ENCODE measurements at regions not wholly inside any gene's neighbourhood (a gene's known extent, or its start where the extent isn't known, plus 50 kb on each side); places are given as distances from the start of the nearest gene placed in this dataset.
A peak's percentile ranks its signal among the peaks of the same experiment; 100 is the strongest.
"Not testable (repeated sequence)": the region's sequence is repeated elsewhere in the genome, so short reads cannot be mapped to it uniquely, and the experiment has no call there.

GRCh38 chrX:136975684-136976470, 57.9 kb downstream of the GPR101 start:
- DNase-seq = no peak

GRCh38 chrX:136967966-136968365, 65.8 kb downstream of the GPR101 start:
- DNase-seq = no peak

- DNase-seq = peak in 1 of 56 donors; percentile 0
Measured at GRCh38 chrX:136963973-136964372, 69.8 kb downstream of the GPR101 start.

GRCh38 chrX:136961594-136962135, 72.1 kb downstream of the GPR101 start:
- no peak for DNase-seq

GRCh38 chrX:136954930-136955329, 74.4 kb upstream of the RBMX start:
- no peak for DNase-seq

GRCh38 chrX:136953867-136954787, 73.6 kb upstream of the RBMX start:
- peak in 35 of 56 donors; percentile 1 to 67 (median 8) for DNase-seq

GRCh38 chrX:136950211-136950610, 69.7 kb upstream of the RBMX start:
- no peak for DNase-seq

GRCh38 chrX:136941396-136942337, 61.1 kb upstream of the RBMX start:
- no peak for DNase-seq

GRCh38 chrX:136936183-136936549, 55.6 kb upstream of the RBMX start:
- no peak for DNase-seq

GRCh38 chrX:136935533-136936182, 55.1 kb upstream of the RBMX start:
- DNase-seq = not testable (repeated sequence)

GRCh38 chrX:136934652-136935051, 54.1 kb upstream of the RBMX start:
- DNase-seq = not testable (repeated sequence)

- DNase-seq = peak in 1 of 56 donors; percentile 2
Measured at GRCh38 chrX:136933611-136934145, 53.2 kb upstream of the RBMX start.

GRCh38 chrX:136931661-136932060, 51.1 kb upstream of the RBMX start:
- DNase-seq = no peak
